GM04503 (cell line): ENCODE measurements at regions not wholly inside any gene's neighbourhood (a gene's known extent, or its start where the extent isn't known, plus 50 kb on each side); places are given as distances from the start of the nearest gene placed in this dataset.

Source experiments
- DNase-seq: peaks from one replicate; pipeline ENCODE4 v3.0.0-alpha.2; 2012; ENCODE audit warnings: low read depth

DNA sequence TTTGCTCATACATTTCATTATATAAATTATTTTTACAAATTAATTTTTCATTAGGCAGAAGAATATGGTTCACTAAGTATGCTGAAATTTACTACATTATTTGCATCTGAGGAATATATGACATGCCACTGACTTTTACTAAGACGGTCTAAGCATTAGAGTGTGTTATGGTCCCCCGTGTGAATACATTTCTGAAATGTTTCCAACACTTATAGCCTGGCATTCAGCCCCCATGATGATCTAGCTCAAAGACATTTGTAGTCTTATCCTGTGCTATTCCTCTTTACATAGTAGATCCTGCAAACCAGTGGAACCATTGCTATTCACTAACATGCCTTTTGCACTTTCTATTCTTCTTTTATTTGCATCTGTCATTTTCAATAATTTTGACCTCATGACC is 1878.0 kb downstream of the MRPL39 start:
- DNase-seq, result no peak

- DNase-seq, result no peak
Measured at GRCh38 chr21:23725576-23725975, 1881.7 kb downstream of the MRPL39 start.

DNA sequence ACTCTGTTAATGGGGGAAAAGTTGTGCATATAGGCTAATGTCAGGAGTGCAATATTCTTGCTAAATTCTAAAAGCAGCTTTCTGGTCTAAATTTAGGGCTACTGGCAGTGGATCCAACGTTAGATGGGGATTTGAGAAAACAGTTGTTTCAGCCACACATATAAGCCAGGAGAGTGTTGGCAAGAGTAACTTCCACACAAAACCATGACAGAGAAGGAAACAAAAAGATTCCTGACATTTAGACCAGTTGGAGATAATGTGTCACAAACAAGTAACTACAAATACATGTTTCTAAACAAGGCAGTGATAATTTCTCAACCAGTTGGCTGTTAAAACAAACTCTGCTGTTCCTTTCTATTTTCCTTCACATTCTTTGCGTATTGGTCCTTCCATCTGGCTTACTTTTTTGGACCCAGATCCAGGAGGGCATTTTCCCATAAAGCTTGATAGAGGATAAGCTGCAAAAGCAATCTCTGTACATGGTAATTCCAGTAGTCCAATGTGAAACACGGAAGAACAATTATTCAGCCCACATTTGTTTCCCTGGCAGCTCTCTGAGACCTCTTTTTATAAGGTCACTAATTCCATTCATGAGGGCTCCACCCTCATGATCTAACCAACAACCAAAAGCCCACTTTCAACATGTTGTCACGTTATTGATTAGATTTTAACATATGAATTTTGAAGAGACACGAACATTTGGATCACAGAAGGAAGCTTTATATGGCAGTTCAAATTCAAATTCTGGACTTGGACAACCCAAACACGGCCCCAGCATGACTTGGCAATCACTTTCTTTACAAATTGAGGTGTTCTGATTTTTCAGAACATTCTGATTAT is 1888.6 kb downstream of the MRPL39 start:
- no peak for DNase-seq

GRCh38 chr21:23712166-23712565 is 1895.1 kb downstream of the MRPL39 start:
- DNase-seq, result no peak

- DNase-seq, result no peak
Measured at GRCh38 chr21:23706431-23706830, 1900.8 kb downstream of the MRPL39 start.

GRCh38 chr21:23699402-23699801 is 1907.9 kb downstream of the MRPL39 start:
- no peak for DNase-seq

- DNase-seq, result no peak
Measured at GRCh38 chr21:23698619-23699018, 1908.7 kb downstream of the MRPL39 start.

DNA sequence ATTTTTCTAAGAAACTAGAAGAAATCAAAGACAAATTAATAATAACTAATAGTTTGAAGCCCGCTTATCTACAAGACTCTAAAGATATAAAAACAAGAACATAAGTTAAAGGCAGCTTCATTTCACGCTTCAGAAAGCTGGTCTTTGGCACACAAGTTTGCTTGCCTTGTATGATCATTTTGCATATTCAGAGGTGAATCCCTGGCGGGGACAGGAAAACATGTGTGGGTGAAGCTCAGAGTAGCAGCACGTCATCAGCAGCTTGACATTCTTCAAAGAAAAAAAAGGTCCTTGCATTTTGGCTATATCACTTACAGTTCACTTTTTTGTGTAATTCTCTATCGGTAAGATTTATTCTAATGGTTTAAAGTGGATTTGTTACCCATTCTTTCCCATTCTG is 1911.8 kb downstream of the MRPL39 start:
- no peak for DNase-seq

DNA sequence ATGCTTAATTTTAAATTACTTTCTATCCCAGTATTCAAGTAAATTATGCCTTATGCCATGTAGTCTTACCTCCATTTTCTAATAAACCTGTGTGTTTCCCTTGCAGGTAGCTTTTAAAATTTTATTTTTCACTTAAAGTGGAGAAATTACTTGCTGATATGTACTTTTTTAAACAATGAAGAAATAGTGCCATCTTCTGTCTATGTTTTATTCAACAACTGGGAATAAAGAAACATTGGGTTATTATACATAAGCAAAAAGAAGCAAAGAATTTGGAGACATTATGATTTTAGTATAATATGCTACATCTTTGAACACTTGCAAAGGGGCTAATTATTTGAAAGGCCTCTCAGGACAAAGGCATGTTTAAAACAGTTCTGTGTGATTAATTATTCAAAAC is 1912.9 kb downstream of the MRPL39 start:
- no peak for DNase-seq

DNA sequence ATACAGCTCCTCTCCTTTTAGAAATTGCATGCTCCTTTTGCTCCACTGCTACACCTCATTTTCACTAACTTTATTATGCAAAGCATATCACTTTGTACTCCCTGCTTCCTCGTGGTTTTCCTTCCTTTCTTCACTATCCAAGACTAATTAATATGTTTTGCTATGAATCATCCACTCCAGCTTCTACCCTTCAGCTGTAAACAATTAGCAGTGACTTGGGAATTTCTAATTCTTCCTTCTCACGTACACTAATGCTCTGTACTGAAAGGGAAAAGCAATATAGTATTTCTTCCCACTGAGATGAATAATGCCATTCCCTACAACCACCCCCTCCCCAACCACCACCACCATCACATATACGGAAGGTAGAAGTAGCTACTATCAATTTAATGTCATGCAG is 1917.0 kb downstream of the MRPL39 start:
- DNase-seq, result no peak

DNA sequence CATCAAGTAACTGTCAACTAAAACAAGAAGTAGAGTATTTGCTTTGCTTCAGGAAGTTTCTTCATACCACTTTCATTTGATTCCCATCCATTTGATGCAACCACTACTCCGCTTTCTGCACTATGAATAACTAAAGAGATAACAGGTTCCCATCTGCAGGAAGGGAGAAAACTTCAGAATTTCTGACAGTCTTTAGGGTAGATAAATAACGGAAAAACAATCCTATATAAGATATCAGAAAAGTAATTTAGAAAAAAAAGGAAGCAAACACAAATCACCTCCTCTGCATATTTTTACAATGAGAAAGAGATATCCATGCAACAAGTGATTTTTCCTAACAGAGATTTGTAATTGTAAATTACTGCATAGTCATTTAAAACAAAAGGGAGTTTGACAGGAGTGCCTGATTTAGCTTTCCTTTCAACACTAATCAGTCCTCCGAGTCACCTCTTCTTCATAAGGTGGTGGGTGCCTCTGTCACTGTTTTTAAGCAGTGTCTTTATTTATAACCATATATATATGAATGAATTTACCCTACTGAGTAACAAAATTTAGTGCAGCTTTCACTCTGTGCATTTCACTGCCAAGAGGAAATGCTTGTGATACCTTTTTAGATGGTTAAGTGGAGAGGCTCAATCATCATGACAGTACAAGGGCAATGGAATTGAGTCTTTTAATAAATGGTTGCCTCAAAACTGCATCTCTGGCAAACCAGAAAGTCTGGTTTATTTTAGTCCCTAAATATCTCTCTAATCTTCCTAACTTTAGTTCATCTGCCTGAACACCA is 1920.4 kb downstream of the MRPL39 start:
- DNase-seq, result no peak

GRCh38 chr21:23684431-23684830 is 1922.8 kb downstream of the MRPL39 start:
- DNase-seq, result no peak

- DNase-seq, result no peak
Measured at GRCh38 chr21:23664193-23664694, 1943.0 kb downstream of the MRPL39 start.

DNA sequence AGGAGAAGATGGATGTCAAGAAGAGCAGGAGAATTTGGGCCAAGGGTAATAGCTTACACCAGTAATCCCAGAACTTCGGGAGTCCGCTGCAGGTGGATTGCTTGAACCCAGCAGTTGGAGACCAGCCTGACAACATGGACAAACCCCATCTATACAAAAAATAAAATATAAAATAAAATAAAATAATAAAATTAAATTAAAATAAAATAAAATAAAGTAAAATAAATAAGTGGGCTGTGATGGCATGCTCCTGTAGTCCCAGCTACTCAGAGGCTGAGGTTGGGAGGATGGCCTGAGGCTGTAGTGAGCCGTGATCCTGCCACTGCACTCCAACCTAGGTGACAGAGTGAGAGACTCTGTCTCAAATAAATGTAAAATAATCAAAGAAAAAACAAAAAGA is 1946.7 kb downstream of the MRPL39 start:
- no peak for DNase-seq

GRCh38 chr21:23644768-23645167 is 1962.5 kb downstream of the MRPL39 start:
- no peak for DNase-seq

- DNase-seq, result no peak
Measured at GRCh38 chr21:23639721-23640120, 1967.6 kb downstream of the MRPL39 start.

DNA sequence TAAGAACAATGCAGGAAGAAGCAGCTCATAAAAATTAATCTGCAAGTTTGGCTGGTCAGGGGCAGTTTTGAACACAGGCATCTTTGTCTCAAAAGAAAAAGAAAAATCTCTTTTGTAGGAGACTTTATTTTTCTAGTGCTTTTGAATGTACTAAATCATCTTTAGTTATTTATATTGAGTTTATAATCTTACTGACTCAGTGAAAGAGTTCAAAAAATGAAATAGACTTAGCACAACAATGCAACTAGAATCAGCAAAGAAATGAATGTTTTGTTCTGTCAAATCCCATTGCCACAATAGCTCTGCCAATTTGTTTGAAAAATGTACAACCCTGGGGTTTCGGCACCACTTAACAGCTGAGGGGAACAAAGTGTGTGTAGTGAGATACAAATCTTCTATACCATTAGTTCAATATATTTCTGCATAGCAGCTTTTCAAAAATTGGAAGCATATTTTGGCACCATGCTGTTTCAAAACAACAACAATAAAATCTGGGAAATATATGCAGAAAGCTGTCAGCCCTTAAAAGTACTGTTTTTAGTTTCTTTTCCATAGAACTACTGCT is 1969.1 kb downstream of the MRPL39 start:
- DNase-seq, result no peak

- DNase-seq, result no peak
Measured at GRCh38 chr21:23633447-23633940, 1973.8 kb downstream of the MRPL39 start.

- no peak for DNase-seq
Measured at GRCh38 chr21:23624281-23624680, 1983.0 kb downstream of the MRPL39 start.

DNA sequence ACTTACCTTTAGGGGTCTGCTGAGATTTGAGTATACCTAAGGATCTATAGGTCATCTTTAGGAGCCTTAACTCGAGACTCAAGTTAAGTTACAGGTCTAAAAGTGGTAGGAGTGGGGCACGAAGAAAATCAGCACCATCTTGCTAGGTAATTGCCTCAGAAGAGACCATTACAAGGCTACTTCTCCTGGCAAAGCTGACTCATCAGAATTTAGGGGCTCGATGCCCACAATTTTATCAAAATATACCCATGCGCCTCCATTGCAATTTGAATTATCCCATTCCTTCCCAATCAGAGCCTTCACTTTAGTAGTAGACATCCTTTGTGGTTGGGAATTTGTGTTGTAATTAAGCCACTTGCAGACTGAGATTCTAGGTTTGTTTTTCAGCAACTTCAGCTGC is 1994.3 kb downstream of the MRPL39 start:
- no peak for DNase-seq

GRCh38 chr21:23612210-23612609 is 1995.1 kb downstream of the MRPL39 start:
- DNase-seq, result no peak

DNA sequence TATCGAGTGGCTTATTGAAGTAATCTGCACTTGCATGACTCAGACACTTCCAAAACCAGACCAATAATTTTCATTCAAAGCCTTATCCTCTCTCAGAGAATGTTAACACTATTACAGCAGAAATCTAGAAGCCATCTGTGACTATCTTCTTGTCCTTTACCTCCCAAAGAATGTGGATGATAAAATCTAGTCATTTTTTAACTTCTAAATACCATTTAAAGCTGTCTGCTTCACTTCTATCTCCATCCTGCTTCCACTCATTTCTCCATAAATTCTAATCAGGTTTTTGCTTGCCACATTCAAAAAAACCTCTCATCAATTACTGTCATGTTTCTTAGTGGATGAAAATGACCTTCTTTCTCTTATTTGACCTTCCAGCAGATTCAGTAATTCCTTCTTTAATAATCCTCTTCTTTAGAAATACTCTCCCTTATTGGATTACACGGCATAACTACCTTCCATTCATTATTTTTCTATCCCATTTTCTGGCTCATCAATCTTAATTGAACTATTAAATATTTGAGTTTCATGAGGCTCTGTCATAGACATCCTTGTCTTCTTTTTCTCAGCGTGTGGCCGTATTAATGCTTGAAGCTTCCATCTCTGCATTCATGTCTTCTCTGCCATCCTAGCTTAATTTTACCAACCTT is 1999.4 kb downstream of the MRPL39 start:
- DNase-seq, result no peak
